ENCODE measurements at regions not wholly inside any gene's neighbourhood (a gene's known extent, or its start where the extent isn't known, plus 50 kb on each side); places are given as distances from the start of the nearest gene placed in this dataset.

DNA sequence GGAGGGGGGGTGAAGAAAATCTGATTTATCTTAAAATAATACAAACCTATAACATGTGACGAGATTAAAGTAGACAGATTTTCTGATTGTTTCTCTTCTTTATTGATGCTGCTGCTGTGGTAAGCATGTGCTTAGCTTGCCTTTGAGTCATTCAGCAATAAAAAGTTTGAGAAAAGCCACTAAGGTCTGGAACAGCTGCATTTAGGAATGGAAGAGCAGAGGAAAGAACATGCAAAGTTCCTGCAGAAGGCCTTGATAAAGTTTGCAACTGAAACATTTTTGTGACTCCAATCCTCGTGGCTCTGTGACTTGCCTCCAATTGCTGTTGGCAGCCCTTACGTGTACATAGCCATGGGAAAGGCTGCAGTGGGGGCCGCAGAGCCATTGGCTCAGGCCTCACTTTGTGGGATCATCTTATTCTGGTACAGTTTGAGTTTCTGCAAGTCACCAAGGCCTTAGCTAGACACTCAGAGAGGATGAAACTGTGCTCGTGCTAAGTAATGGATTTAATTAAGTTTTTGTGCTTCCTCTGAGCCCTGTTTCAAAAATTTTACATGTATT, 370.2 kb downstream of the AASDHPPT start:
- Histone ChIP-seq H3K4me3 (replicated peaks in 1 of 3; ENCODE audit: insufficient read depth in 1 of 3, low read depth in 1 of 3, low read length in 3 of 3) (no peak overlapping the region), H3K9ac (replicated peaks; ENCODE audit: extremely low read depth, insufficient read depth, low read length) (no peak overlapping the region), H3K27ac (ENCODE audit: insufficient read depth, low read depth, low read length) (no peak overlapping the region), H3K9me1 (replicated peaks; ENCODE audit: control insufficient read depth, extremely low read depth, insufficient read depth, low read length) (no peaks in the 10 kb centered on the region), H3K27me3 (ENCODE audit: control insufficient read depth in 2 of 2, insufficient read depth in 2 of 2, low read length in 2 of 2) (no peaks in the 10 kb centered on the region), H3K4me2 (ENCODE audit: insufficient read depth, low read length) (no peak overlapping the region), H2AFZ (ENCODE audit: low read depth, low read length) (no peak overlapping the region), H3K9me3 (replicated peaks; ENCODE audit: control insufficient read depth, insufficient read depth, low read length) (no peaks in the 10 kb centered on the region), H4K20me1 (replicated peaks; ENCODE audit: control insufficient read depth, extremely low read depth, insufficient read depth, low read length) (no peaks in the 10 kb centered on the region), H3K4me1 (ENCODE audit: control insufficient read depth, extremely low read depth, insufficient read depth, low read length) (no peaks in the 10 kb centered on the region), H3K36me3 (ENCODE audit: control insufficient read depth in 2 of 2, extremely low read depth in 1 of 2, insufficient read depth in 2 of 2, low read length in 2 of 2) (no peaks in the 10 kb centered on the region), H3K79me2 (ENCODE audit: control insufficient read depth, insufficient read depth, low read length) (no peaks in the 10 kb centered on the region)
- dilution Hi-C loops (cut with MboI; ENCODE audit: extremely low pct_ligation_motif_present, low sequenced_read_pairs), result no loop called here
- intact Hi-C loops (cut with micrococcal nuclease), result no loop called here
- FAIRE-seq, result no peak
- no peak for DNase-seq (ENCODE audit: low read depth, low spot score)
- BruUV-seq (replicated peaks), result no TSS peak
- TF ChIP-seq JUN (IDR thresholded peaks at IDR 0.05; ENCODE audit: borderline replicate concordance, insufficient read depth, insufficient read length, low read depth) (no peak), POLR2AphosphoS5 (IDR thresholded peaks at IDR 0.05; ENCODE audit: insufficient read depth, low read depth, low read length) (no peak), GATA2 (IDR thresholded peaks at IDR 0.05; ENCODE audit: insufficient read depth, insufficient read length, low read depth, low read length) (no peak), FOS (IDR thresholded peaks at IDR 0.05; ENCODE audit: borderline replicate concordance, insufficient read depth, low read length) (no peak), MYC (IDR thresholded peaks at IDR 0.05; ENCODE audit: low read depth, low read length) (no peak), POLR2A (IDR thresholded peaks at IDR 0.05; ENCODE audit: low read depth, low read length) (no peak), EZH2 (IDR thresholded peaks at IDR 0.05; ENCODE audit: borderline replicate concordance, low read depth, low read length, severe bottlenecking) (no peak)
- TF ChIP-seq, protein P1, sequence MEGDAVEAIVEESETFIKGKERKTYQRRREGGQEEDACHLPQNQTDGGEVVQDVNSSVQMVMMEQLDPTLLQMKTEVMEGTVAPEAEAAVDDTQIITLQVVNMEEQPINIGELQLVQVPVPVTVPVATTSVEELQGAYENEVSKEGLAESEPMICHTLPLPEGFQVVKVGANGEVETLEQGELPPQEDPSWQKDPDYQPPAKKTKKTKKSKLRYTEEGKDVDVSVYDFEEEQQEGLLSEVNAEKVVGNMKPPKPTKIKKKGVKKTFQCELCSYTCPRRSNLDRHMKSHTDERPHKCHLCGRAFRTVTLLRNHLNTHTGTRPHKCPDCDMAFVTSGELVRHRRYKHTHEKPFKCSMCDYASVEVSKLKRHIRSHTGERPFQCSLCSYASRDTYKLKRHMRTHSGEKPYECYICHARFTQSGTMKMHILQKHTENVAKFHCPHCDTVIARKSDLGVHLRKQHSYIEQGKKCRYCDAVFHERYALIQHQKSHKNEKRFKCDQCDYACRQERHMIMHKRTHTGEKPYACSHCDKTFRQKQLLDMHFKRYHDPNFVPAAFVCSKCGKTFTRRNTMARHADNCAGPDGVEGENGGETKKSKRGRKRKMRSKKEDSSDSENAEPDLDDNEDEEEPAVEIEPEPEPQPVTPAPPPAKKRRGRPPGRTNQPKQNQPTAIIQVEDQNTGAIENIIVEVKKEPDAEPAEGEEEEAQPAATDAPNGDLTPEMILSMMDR (IDR thresholded peaks at IDR 0.05; ENCODE audit: extremely low read depth in 1 of 2, insufficient read depth in 1 of 2, low read depth in 1 of 2, low read length in 2 of 2), result no peak
- TF ChIP-seq, protein P2, sequence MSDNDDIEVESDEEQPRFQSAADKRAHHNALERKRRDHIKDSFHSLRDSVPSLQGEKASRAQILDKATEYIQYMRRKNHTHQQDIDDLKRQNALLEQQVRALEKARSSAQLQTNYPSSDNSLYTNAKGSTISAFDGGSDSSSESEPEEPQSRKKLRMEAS (IDR thresholded peaks at IDR 0.05; ENCODE audit: insufficient read depth, insufficient read length), result no peak
- ChIA-PET CTCF (no interaction called here), POLR2A (no interaction called here)

All from endothelial cell of umbilical vein (primary cell).